ENCODE measurements at regions not wholly inside any gene's neighbourhood (a gene's known extent, or its start where the extent isn't known, plus 50 kb on each side); places are given as distances from the start of the nearest gene placed in this dataset.

DNA sequence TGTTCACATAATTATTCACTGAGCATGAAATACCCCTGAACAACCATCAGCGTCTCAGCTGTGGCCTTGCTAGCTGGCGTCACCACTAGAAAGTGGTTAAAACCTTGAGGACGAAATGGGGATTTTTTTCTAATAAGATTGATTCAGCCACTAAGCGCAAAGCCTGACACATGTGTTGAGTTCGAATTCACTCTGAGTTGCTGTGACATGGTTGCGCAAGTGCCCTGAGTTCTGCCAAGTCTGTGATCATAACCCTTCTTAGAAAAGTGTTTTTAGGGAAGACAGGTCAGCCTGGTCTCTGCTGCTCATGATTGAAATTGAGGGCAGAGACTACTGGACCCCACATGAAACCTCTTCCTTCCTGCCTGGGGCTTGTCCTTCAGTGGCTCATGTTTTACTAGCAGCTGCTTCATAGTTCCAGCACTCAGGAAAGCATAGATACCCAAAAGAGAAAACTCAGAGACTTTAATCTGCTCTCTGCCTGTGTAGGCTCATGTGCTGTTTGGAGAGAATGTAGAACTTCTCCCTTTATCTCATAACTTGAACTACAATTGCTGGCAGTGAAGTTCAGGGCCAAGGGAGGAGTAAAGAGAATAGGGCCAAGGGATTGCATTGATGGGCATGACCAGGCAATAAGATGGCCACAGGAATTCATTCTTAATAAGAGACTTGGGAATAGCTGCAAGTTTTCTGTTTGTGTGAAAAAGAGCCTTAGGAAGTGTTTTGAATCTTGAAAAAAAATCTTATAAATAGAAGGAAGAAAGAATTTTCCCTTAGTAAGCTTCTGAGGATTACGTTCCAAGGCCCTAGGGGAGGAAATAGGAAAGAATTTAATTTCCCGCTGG is 66.8 kb upstream of the CXCL14 start:
- Histone ChIP-seq H3K4me1 (ENCODE audit: control insufficient read depth, insufficient read depth, low read length) (no peaks in the 10 kb centered on the region), H3K4me3 (ENCODE audit: low read depth, low read length) (no peak overlapping the region), H3K9ac (ENCODE audit: low read length) (no peak overlapping the region), H3K27me3 (ENCODE audit: control insufficient read depth, insufficient read depth, low read length) (peaks cover 5% of the 10 kb centered on the region; the same call in 1 of the 2 replicates), H3K36me3 (ENCODE audit: control insufficient read depth, insufficient read depth, low read length) (no peaks in the 10 kb centered on the region), H3K27ac (ENCODE audit: low read depth, low read length) (no peak overlapping the region), H3K9me3 (ENCODE audit: control insufficient read depth, insufficient read depth, low read depth, low read length) (no peaks in the 10 kb centered on the region)

DNA sequence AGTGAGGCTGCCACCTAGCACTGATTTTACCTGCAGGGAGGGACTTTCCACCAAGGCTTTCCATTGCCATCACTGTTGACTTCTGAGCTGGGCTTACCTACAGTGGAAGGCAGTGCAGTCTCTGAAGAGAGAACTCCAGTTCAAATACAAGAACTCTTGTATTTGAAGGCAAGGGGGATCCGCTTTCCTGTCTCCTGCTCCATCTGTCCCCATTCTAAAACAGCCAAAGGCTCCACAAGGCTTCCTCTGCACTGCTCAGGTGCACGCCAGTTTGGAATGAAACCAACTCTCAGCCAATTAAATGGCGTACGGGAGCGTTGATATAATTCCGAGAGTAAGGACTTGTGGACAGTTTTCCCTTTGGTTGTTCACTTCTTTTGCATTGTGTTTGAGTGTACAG is 66.0 kb upstream of the CXCL14 start:
- Histone ChIP-seq H3K9ac (ENCODE audit: low read length) (no peak overlapping the region), H3K4me3 (ENCODE audit: low read depth, low read length) (no peak overlapping the region), H3K27me3 (ENCODE audit: control insufficient read depth, insufficient read depth, low read length) (peaks cover 5% of the 10 kb centered on the region; the same call in 1 of the 2 replicates), H3K36me3 (ENCODE audit: control insufficient read depth, insufficient read depth, low read length) (no peaks in the 10 kb centered on the region), H3K4me1 (ENCODE audit: control insufficient read depth, insufficient read depth, low read length) (no peaks in the 10 kb centered on the region), H3K27ac (ENCODE audit: low read depth, low read length) (no peak overlapping the region), H3K9me3 (ENCODE audit: control insufficient read depth, insufficient read depth, low read depth, low read length) (no peaks in the 10 kb centered on the region)

DNA sequence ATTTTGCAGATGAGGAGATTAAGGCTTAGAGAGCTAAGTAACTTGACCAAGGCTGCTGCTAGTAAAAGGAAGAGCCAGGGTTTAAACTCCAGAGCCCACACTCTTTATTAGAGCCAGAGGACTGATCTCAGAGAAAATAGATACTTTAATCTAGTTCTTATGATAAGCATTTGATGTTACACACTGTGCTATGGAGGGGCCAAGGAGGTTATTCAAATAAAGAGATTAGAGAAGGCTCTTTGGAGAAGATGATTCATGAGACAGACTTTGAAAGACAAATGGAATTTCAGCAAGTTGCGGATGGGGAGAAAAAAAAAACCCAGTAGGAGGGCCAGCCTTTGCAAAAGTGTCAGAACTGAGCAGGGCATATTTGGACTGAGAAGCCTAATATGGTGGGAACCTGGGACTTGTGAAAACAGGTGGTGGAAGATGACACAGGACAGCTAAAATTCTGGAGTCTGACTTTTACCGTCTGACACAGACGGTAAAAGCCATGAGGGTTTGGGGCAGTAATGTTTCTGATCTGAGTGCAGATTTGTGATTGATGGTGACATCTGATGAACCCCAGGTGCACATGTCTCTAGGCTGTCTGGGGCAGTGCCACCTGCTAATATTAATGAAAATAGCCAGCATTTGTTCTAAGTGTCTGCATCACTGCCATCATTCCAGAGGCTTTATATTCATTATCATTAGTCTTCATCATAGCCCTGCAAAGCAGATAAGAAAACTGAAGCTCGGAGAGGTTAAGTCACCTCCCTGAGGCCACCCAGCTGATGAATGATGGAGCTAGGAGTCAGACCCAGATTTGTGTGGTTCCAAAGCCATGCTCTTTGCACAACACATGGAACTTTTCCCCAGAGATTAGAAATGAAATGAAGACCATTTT is 65.3 kb upstream of the CXCL14 start:
- no peaks in the 10 kb centered on the region for H3K4me1 ChIP-seq (ENCODE audit: control insufficient read depth, insufficient read depth, low read length)
- H3K36me3 ChIP-seq (ENCODE audit: control insufficient read depth, insufficient read depth, low read length): no peaks in the 10 kb centered on the region
- H3K27me3 ChIP-seq (ENCODE audit: control insufficient read depth, insufficient read depth, low read length): peaks cover 5% of the 10 kb centered on the region; the same call in 1 of the 2 replicates
- no peak overlapping the region for H3K4me3 ChIP-seq (ENCODE audit: low read depth, low read length)
- no peak overlapping the region for H3K27ac ChIP-seq (ENCODE audit: low read depth, low read length)
- H3K9ac ChIP-seq (ENCODE audit: low read length): no peak overlapping the region
- H3K9me3 ChIP-seq (ENCODE audit: control insufficient read depth, insufficient read depth, low read depth, low read length): no peaks in the 10 kb centered on the region

DNA sequence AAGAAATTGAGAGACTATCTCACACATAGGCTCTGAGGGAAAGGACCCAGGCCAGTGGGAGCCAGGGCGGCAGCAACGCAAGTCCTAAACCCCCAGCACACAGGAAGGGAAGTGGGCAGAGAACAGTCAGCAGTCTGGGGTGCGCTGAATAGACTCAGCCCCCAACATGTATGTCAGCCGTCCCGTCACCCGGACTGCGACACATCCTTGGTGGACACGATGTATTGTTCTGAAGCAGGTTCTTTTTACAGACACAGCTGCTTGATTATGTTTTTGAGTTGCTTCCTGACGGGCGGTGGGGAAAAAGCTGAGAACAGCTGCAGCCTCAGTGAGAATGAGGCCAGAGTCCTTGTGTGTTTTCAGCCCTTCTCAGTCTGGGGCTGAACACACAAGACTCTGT is 64.1 kb upstream of the CXCL14 start:
- Histone ChIP-seq H3K9ac (ENCODE audit: low read length) (no peak overlapping the region), H3K9me3 (ENCODE audit: control insufficient read depth, insufficient read depth, low read depth, low read length) (no peaks in the 10 kb centered on the region), H3K4me3 (ENCODE audit: low read depth, low read length) (no peak overlapping the region), H3K27ac (ENCODE audit: low read depth, low read length) (no peak overlapping the region), H3K36me3 (ENCODE audit: control insufficient read depth, insufficient read depth, low read length) (no peaks in the 10 kb centered on the region), H3K4me1 (ENCODE audit: control insufficient read depth, insufficient read depth, low read length) (no peaks in the 10 kb centered on the region), H3K27me3 (ENCODE audit: control insufficient read depth, insufficient read depth, low read length) (peaks cover 5% of the 10 kb centered on the region; the same call in 1 of the 2 replicates)

DNA sequence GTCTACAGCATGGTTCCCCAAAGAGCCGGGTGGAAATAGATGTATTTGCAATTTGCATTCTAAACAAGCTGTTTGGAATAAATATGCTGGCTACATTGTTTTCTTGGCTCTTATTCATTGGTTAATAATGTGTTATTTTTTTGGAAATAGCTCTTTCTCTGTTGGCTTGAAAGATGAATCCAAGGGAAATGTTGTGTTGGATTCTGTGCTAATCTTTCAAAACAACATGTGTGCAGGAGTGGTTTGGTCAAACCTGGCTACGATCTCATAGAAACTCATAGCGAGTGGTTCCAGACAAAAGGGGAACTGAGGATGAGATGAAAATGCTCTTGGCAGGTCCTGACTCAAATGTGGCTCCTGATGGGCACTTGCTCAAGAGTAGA is 63.7 kb upstream of the CXCL14 start:
- H3K4me1 ChIP-seq (ENCODE audit: control insufficient read depth, insufficient read depth, low read length): no peaks in the 10 kb centered on the region
- H3K9ac ChIP-seq (ENCODE audit: low read length): no peak overlapping the region
- H3K4me3 ChIP-seq (ENCODE audit: low read depth, low read length): no peak overlapping the region
- no peaks in the 10 kb centered on the region for H3K9me3 ChIP-seq (ENCODE audit: control insufficient read depth, insufficient read depth, low read depth, low read length)
- no peak overlapping the region for H3K27ac ChIP-seq (ENCODE audit: low read depth, low read length)
- H3K36me3 ChIP-seq (ENCODE audit: control insufficient read depth, insufficient read depth, low read length): no peaks in the 10 kb centered on the region
- H3K27me3 ChIP-seq (ENCODE audit: control insufficient read depth, insufficient read depth, low read length): peaks cover 5% of the 10 kb centered on the region; the same call in 1 of the 2 replicates

DNA sequence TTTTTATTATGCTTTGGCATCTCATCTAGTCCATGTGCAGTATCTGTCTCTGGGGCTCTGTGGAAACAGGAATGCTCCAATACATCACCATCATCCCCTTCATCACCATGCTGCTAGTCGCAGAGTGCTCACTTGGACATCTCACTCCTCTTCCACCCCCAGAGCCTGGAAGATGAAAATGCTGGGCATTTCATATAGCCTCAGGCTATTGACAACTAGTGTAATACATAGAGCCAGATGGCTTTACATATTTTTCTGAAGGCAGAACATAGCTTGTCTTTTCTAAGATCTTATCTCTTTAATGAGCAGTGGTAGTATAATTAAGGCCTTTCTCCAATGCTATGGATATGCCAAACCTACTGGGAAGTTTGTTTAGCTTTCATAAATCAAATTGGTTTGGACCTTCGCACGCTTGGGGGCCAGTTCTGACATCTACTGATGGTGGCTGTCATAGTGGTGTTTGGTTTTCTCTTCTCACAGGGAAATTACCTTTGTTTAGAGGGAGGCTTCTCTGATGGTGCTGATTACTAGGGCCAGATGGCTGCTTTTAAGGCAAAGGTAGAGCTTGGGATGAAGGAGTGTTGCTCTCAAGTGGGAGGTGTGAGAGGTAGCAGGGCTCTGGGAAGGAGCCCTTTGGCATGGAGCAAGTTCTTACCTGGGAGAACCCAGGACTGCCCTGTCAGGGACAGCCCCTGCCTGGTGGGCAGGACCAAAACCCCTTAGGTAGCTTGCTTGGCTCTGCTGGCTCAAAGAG is 63.1 kb upstream of the CXCL14 start:
- H3K27ac ChIP-seq (ENCODE audit: low read depth, low read length): no peak overlapping the region
- no peaks in the 10 kb centered on the region for H3K36me3 ChIP-seq (ENCODE audit: control insufficient read depth, insufficient read depth, low read length)
- no peak overlapping the region for H3K9ac ChIP-seq (ENCODE audit: low read length)
- no peaks in the 10 kb centered on the region for H3K9me3 ChIP-seq (ENCODE audit: control insufficient read depth, insufficient read depth, low read depth, low read length)
- no peaks in the 10 kb centered on the region for H3K4me1 ChIP-seq (ENCODE audit: control insufficient read depth, insufficient read depth, low read length)
- no peak overlapping the region for H3K4me3 ChIP-seq (ENCODE audit: low read depth, low read length)
- H3K27me3 ChIP-seq (ENCODE audit: control insufficient read depth, insufficient read depth, low read length): peaks cover 5% of the 10 kb centered on the region; the same call in 1 of the 2 replicates

DNA sequence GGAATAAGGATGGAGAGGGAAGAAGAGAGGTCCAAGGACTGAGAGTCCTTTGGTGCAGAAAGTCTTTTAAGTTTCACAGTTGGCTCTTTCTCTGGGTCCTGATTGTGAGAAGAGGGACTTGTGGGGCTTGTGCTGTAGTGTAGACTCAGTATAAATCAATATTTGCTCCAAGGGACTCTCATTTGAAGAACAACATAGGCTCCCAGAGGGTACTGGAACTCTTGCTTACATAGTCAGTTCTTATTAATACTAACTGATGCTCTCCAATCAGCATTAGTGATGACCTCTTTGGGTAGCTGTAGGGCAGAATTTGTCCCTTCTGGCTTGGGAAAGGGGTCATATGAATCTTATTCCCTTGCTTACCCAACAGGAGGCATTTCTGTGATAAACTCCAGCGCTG is 62.5 kb upstream of the CXCL14 start:
- no peak overlapping the region for H3K4me3 ChIP-seq (ENCODE audit: low read depth, low read length)
- H3K9ac ChIP-seq (ENCODE audit: low read length): no peak overlapping the region
- no peaks in the 10 kb centered on the region for H3K36me3 ChIP-seq (ENCODE audit: control insufficient read depth, insufficient read depth, low read length)
- H3K9me3 ChIP-seq (ENCODE audit: control insufficient read depth, insufficient read depth, low read depth, low read length): no peaks in the 10 kb centered on the region
- no peaks in the 10 kb centered on the region for H3K4me1 ChIP-seq (ENCODE audit: control insufficient read depth, insufficient read depth, low read length)
- H3K27me3 ChIP-seq (ENCODE audit: control insufficient read depth, insufficient read depth, low read length): peaks cover 5% of the 10 kb centered on the region; the same call in 1 of the 2 replicates
- no peak overlapping the region for H3K27ac ChIP-seq (ENCODE audit: low read depth, low read length)

DNA sequence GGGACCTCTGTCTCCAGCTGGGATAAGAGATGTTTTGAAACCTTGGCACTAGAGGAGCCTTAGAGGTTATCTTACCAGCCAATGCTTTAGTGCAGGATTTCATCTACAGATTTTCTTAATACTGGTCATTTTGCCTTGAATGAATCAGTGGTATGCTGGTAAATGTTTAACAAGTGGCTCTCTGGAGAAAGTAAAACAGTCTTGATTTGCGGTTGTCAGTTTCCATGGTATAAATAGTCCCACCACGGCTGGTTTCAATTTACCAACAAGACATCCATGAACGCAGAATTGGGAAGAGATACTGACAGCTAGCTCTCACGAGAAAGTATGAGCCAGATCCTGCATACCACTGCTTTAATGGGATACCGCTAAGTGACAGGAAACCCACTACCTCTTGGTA is 56.7 kb upstream of the CXCL14 start:
- no peak overlapping the region for H3K27ac ChIP-seq (ENCODE audit: low read depth, low read length)
- H3K4me1 ChIP-seq (ENCODE audit: control insufficient read depth, insufficient read depth, low read length): no peaks in the 10 kb centered on the region
- no peak overlapping the region for H3K9ac ChIP-seq (ENCODE audit: low read length)
- H3K36me3 ChIP-seq (ENCODE audit: control insufficient read depth, insufficient read depth, low read length): no peaks in the 10 kb centered on the region
- no peaks in the 10 kb centered on the region for H3K9me3 ChIP-seq (ENCODE audit: control insufficient read depth, insufficient read depth, low read depth, low read length)
- H3K27me3 ChIP-seq (ENCODE audit: control insufficient read depth, insufficient read depth, low read length): no peaks in the 10 kb centered on the region; the same call in 1 of the 2 replicates
- H3K4me3 ChIP-seq (ENCODE audit: low read depth, low read length): no peak overlapping the region

DNA sequence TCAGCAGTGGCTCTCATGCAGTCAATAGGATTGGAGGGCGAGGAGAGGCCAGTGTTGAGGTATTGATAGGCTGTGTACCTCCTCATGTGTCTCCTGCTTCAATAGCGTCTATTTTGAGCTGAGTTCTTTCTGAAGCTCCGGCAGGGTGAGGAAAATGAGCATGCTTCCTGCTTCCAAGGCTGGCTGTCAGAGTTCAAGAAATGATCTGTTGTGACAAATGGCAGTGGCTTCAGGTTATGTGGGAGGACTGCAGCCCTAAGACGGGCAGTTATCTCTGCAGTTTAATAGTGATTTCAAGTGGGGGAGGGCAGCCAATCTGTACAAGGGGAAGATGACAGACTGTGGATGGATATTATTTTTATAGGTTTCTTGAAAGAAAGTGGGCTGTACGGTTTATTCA is 54.0 kb upstream of the CXCL14 start:
- Histone ChIP-seq H3K4me1 (ENCODE audit: control insufficient read depth, insufficient read depth, low read length) (no peaks in the 10 kb centered on the region), H3K9me3 (ENCODE audit: control insufficient read depth, insufficient read depth, low read depth, low read length) (no peaks in the 10 kb centered on the region), H3K9ac (ENCODE audit: low read length) (no peak overlapping the region), H3K27me3 (ENCODE audit: control insufficient read depth, insufficient read depth, low read length) (peaks cover 9% of the 10 kb centered on the region; the same call in 1 of the 2 replicates), H3K27ac (ENCODE audit: low read depth, low read length) (no peak overlapping the region), H3K36me3 (ENCODE audit: control insufficient read depth, insufficient read depth, low read length) (no peaks in the 10 kb centered on the region), H3K4me3 (ENCODE audit: low read depth, low read length) (no peak overlapping the region)

DNA sequence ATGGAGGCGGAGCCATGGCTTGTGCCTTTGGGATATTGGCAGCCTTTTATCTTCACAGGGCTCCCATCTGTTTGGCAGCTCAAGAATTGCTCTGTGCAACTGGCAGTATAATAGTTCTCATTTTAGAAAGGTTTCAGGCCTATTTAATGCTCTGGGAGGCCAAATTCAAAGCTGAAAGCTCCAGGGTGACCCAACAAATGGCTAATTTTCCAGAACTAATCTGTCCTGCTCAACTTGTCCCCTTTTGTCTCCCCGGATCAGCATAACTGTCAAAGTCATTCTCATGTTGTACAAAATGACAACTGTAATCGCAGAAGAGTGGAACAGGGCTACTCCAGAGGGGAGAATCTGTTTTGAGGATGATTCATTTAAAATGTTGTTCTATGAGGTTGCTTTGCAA is 52.6 kb upstream of the CXCL14 start:
- H3K9ac ChIP-seq (ENCODE audit: low read length): no peak overlapping the region
- H3K27me3 ChIP-seq (ENCODE audit: control insufficient read depth, insufficient read depth, low read length): 0 out of 2 replicates have a peak, but pooled peaks cover 9% of the 10 kb centered on the region
- H3K9me3 ChIP-seq (ENCODE audit: control insufficient read depth, insufficient read depth, low read depth, low read length): no peaks in the 10 kb centered on the region
- H3K4me1 ChIP-seq (ENCODE audit: control insufficient read depth, insufficient read depth, low read length): no peaks in the 10 kb centered on the region
- H3K4me3 ChIP-seq (ENCODE audit: low read depth, low read length): no peak overlapping the region
- H3K27ac ChIP-seq (ENCODE audit: low read depth, low read length): no peak overlapping the region
- H3K36me3 ChIP-seq (ENCODE audit: control insufficient read depth, insufficient read depth, low read length): no peaks in the 10 kb centered on the region
